ENCODE measurements at regions not wholly inside any gene's neighbourhood (a gene's known extent, or its start where the extent isn't known, plus 50 kb on each side); places are given as distances from the start of the nearest gene placed in this dataset.

DNA sequence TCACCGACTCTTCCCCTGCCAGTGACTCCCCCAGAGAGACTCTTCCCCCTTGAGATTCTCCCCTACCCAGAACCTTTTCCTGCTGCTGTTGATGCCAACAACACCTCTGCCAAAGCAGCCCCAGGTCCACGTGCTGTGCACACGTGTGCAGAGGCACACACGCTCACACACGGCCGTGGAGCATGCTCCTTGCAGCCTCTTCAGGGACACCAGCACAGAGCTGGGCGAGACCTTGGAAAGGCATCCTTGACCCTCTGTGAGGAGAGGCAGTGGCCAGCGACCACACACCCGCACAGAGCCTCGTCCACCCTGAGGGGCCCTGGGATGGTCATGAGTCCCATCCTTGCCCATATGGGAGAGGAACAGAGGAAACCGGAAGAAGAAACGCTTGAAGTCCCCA is 181.9 kb downstream of the RBFOX3 start:
- DNase-seq (ENCODE audit: low read depth in 3 of 3, low spot score in 2 of 3), result no peak

DNA sequence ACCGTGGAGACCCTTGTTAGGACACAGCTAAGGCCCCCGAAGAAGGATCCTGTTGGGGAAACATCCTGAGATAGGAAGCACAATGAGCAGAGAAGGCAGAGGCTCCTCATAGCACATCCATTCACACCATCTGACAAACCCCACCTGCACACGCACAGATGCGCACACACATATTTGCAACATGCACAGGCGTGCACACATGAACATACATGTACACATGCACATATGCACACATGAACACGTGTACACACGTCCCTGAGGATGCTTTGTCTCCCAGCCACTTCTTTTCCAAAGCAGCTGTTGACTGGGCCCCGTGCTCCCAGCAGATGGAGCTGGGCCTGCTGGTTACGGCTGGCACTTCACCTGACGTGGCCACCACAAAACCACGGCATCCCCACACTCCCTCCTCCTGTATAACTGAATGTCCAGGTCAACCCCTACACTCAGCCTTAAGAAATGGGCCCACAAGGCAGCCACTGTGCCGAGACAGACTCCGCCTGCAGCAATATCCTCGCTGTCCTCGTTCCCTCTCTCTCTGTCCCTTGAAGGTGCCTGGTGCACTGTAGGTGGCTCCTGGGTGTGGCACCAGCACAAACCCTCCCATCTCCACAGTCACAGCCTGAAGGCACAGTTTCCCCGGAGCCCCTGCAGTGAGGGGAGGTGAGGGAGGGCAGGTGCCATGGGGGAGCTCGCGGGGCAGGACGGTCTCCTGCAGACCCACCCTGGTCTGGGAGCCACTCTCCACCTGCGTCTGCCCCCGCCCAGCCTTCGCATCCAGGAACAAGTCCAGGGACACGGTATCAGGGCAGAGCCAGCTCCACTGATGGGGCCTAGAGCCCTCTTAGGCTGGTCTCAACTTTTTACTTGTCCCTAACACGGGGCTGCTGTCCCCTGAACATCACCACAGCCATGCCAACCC is 183.0 kb downstream of the RBFOX3 start:
- DNase-seq (ENCODE audit: low read depth in 3 of 3, low spot score in 2 of 3), result no peak

DNA sequence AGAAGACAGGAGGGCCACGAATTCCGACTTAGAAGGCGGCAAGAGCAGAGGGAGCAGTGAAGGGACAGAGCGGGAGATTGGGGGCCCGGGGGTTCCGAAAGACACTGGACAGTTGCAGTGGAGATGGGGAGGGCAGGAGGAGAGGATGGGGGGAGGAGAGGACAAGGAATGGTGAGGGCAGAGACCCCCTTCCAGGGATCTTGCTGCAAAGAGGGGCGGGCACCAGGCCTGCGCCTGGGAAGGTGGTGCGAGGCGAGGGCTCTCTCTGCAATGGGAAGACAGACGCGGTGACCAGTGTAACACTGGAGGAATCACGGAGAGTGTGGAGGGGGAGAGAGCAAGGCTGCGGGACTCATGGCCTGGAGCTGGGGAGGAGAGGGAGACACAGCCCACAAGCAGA is 185.2 kb downstream of the RBFOX3 start:
- no peak for DNase-seq (ENCODE audit: low read depth in 3 of 3, low spot score in 2 of 3)

DNA sequence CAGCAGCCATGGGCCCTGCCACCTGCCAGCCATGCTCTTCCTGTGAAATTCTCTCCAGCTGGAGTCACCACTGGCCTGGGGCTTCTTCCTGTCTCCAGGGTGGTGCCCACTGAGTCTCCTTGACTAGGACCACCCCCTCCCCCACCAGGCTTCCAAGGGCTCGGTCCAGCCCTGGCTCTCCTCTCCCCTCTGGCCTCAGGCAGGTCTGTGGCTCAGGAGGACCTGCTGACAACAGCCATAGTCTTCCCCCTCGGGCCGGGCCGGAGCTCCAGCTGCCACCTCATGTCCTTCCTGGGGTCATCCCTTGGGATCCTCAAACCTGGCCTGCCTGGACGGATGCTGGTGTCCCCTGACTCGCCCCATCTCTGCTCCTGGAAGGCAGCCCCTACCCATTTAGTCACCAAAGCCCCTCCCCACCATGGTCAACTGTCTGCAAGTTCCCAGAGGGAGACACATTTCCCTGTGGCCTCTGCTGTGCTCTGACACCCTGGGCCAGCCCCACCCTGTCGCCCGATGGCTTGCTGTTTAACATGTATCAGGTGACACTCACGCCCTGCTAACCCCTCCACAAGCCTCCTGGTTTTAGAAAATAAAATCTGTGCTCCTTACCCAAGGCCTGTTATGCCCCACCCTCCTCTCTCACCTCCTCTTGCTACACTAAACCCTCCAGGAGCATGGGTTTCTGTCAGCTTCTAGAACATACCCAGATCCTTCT is 186.2 kb downstream of the RBFOX3 start:
- no peak for DNase-seq (ENCODE audit: low read depth in 3 of 3, low spot score in 2 of 3)

DNA sequence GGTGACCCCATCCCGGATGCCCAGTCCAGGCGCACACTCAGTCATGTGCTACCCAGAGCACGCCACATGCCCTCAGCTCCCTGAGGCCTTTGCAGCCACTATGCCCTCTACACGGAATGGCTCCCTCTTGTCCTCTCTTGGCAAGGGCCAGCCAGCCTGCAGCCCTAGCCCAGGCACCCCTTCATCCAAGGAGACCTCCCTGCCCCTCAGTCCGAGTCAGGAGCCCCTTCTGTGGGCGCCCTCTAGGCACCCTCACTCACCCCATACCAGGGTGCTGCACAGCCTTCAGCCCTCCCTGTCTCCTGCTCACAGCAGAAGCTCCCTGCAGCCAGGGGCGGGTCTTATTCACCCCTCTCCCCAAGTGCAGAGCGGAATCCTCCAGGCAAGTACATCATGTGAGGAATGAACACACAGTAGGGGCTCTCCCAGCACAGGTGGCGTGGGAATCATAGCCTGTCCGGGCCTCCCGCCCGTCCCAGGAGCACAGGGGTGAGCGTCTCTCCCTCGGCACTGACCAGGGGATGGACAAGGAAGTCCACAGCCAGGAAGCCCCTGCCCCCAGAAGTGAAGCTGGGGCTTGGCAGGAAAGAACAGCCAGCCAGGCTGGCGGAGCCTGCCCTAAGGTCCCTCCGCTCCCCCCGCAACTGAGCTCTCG is 186.9 kb downstream of the RBFOX3 start:
- no peak for DNase-seq (ENCODE audit: low read depth in 3 of 3, low spot score in 2 of 3)

DNA sequence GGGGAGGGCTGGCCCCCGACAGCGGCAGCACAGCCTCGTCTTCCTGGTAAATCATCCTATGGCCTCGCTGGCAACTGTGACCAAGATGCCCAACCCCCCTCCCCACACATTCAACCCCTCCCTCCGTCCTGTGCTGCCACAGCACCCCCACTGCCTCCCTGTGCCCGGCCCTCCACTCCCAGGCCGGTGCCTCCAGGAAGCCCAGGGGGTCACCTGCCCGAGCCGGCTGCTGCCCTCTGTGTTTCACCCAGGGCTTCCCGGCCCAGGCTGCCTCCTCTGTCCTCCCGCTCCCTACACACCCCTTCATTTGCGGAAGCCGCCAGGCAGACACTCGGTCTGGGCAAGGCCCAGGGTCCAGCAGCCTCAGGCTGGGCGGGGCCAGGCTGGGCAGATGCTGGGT is 188.6 kb downstream of the RBFOX3 start:
- no peak for DNase-seq (ENCODE audit: low read depth in 3 of 3, low spot score in 2 of 3)

DNA sequence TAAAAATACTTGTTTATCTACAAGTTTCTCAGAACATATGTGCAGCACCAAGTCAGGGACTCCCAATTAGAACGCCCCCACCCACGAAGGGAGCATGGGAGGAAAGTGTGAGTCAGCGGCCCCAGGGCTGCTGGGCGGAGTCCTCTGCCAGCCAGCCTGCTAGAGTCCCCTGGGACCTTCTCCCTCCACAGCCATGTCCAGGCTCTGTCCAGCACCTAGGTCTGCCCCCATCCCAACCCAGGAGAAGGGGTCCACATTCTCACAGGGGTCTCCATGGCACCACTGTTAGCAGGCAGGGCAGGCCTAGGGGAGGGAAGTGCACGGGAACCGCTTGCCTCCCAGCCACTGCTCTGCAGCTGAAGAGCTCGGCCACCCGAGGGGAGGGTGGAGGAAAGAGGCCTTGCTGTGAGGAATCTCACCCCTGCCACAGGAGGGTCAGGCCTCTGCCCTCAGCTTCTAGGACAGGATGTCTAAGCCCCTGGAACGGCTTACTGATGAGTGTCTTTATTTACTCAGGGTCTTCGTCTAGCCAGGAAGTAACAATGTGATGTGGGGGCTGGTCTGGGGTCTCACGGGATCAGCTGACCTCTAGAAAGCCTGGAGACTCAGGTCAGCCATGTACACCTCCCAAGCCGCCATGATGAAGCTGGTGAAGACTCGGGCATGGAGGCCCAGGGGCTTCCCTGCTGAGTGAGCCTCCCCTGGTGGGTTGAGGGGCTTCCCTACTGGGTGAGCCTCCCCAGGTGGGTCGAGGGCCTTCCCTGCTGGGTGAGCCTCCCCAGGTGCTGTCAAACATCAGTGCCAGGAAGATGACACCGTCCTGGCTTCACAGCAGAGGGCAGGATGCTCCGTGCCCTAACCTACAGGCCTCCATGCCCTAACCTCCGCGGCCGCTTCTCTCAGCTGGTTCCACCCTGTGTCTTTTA is 190.3 kb downstream of the RBFOX3 start:
- no peak for DNase-seq (ENCODE audit: low read depth in 3 of 3, low spot score in 2 of 3)

DNA sequence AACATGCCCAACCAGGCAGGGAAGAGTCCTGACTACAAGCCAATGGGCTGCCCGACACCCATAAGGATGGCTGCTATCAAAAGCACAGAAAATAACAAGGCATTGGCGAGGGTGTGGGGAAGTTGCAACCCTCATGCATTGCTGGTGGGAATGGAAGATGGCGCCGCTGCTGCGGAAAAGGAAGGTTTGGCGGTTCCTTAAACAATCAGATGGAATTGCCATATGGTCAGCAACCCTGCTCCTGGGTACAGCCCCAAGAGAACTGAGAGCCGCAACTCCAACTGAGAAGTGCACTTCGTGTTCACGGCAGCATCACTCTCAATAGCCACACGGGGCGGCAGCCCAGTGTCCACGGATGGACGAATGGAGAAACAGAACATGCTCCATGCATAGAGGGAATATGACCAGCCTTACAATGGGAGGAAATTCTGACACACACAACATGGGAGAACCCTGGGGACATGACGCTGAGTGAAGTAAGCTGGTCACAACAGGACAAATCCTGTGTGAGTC is 193.3 kb downstream of the RBFOX3 start:
- DNase-seq (ENCODE audit: low read depth in 3 of 3, low spot score in 2 of 3), result no peak

DNA sequence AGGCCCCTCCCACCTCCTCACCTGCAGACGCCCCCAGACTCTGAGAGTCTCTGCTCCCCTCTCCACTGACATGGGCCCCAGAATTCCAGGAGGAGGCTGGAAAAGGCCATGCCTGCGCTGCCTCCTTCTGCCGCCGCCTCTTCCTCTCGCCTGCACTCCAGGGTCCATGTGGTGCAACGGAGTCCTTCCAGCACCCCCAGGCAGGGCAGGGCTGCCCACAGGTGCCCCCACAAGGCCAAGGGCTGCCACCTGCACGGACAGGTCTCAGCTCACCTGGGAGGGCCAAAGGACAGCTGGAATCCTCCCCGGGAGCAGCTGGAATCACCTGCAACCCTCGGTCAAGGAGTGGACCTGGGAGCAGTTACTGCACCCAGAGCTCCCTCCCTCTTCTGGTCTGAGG is 194.9 kb downstream of the RBFOX3 start:
- DNase-seq (ENCODE audit: low read depth in 3 of 3, low spot score in 2 of 3), result no peak

DNA sequence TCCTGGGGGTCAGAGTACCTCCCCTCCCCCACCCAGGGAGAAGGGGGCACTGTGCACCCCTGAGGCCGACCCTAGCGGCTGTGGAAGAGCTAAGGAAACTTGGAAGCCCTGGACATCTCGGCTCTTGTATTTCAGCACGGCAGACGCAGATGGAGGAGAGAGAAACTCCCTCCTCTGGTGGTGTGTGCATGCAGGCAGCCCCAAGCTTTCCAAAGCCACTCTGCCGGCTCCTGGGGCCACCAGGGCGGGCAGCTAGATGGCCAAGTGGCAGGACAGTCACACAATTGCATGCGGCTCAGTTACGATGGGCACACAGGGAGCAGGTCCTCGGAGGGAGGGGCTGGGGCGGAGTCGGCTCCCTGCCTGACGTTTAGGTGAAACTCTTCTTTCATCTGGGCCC is 195.5 kb downstream of the RBFOX3 start:
- DNase-seq (ENCODE audit: low read depth in 3 of 3, low spot score in 2 of 3), result no peak

DNA sequence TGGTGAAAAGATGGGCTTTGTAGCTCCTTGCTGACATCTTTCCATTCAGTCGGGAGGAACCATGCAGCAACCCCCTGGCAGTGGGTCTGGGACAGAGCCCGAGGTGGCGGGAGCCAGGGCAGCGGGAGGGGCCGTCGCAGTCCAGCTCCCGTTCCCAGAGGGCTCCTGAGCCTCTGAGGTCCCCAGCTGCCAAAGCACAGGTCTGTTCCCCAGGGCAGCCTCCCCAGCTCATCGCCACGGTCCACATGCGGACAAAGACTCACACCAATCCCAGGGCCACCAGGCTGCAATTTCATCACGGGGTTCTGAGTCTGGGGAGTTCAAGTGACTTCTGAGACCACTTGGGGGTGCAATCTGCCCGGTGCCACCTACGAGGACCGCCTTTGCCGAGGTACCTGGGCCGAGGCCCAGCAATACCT is 196.0 kb downstream of the RBFOX3 start:
- no peak for DNase-seq (ENCODE audit: low read depth in 3 of 3, low spot score in 2 of 3)

DNA sequence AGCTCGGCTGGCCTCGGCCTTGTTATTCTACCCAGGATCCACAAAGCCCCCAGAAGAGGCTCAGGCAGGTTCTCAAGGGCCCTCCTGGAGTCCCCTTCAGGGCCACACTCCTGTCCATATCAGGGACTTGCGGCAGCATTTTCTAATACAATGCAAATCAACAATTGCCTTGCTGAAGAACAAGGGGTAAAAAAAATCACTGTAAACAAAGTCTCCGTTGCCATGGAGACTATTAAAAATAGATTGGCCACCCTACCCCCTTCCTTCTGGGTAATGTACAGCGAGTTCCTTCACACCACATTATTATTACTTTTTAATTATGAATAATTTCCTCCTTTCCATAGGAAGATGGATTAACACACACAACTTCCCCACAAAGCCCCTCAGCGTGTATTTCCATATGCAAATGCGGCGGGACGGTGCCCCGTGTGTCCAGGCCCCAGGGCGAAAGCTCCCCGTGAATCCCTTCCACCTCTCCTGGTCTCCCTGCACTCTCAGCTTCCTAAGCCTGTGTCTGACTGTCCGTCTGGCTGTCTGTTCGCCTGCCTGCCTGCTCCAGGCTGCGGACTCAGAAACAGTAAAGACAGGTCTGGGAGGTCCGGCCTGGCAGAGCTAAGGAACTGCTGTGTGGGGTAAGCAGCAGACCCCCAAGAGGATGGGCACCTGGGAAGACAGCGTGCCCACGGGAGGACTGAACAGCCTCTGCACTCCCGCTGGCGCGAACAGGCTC is 196.6 kb downstream of the RBFOX3 start:
- DNase-seq (ENCODE audit: low read depth in 3 of 3, low spot score in 2 of 3), result no peak

DNA sequence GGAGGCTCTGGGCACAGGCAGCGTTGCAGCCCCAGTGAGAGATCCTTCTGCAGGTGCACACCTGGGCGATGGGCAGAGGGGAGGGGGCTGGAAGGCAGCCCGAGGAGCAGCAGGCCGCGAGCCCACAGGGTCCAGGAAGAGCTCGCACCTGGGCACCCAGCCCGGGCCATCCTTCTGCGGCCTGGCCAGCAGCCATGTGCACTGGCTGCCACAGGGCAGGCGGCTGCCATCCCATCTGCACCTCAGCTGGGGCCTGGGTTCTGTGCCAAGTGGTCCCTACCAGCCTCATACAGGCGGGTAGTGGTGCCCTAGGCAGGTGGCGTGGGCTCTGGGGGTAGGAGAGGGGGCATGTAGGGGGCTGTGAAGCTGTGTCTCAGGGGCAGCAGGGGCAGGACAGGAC is 197.2 kb downstream of the RBFOX3 start:
- no peak for DNase-seq (ENCODE audit: low read depth in 3 of 3, low spot score in 2 of 3)

DNA sequence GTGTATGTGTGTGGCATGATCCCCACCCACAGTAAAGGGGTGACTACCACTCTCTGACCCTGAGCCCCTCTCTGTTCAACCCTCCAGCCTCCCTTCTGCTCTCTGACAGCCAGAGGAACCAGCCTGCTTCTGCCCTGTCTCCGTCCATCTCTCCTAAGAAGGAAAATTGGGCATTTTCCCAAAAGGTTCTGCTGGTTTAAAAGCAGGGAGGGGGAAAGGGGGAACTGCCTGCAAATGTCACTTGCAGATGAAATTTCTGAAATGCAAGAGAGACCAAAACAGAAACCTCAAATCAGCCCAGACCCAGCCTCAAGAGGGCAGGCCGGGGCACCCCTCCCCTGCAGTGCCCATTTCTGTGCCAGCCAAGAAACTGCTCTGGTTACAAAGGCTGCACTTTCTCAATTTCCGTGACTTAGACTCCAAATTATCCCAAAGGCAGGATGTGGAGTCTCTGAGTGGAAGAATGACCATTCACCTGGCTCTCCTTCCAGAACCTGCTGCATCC is 197.9 kb downstream of the RBFOX3 start:
- no peak for DNase-seq (ENCODE audit: low read depth in 3 of 3, low spot score in 2 of 3)

DNA sequence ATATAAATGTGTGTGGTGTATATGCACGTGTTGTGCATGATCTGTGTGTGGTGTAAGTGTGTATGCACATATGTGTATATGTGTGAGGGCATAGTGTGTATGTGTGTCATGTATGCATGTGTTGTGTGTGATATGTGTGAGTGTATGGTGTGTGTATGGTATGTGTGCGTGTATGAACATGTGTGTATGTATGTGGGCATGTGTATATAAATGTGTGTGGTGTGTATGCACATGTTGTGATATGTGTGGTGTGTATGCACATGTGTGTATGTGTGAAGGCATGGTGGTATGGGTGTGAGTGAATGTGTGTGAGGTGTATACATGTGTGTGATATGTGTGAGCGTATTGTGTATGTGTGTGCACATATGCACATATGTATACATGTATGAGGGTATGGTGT is 198.7 kb downstream of the RBFOX3 start:
- no peak for DNase-seq (ENCODE audit: low read depth in 3 of 3, low spot score in 2 of 3)

DNA sequence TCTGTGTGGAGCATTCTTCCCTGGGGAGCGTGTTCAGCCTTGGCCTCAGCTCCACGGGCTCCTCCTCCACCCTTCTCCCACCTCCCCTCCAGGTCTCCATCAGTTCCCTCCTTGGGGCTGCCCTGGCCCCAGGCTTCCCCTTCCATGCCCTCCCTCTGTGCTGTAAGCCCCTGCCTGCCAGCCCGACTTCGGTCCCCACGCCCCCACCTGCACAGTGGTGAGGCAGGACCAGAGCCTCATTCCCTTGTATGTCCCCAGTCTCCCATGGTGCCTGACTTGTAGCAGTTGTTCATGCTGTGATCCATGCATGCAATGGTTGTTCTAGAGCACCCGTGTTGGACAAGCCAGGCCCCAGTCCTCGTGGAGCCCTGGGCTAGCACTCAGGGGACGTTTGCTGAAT is 199.4 kb downstream of the RBFOX3 start:
- DNase-seq (ENCODE audit: low read depth in 3 of 3, low spot score in 2 of 3), result no peak

DNA sequence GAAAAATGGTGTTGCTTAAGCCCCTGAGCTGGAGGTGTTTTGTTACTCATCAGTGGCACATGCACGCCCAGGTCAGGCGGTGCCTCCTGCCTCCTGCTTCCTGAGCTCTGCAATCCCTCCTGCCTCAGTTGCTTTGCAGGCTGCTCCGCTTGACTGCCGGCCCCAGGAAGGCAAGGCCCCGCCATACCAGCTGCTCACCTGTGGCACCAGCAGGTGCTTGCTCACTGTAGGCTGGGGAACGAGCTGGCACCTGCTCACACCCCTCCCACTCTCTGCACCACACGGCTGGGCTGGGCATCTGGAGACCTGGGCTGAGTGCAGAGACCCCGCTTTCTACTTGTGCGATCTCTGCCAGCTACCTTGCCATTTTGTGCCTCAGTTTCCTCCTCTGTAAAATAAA is 200.2 kb downstream of the RBFOX3 start:
- no peak for DNase-seq (ENCODE audit: low read depth in 3 of 3, low spot score in 2 of 3)

DNA sequence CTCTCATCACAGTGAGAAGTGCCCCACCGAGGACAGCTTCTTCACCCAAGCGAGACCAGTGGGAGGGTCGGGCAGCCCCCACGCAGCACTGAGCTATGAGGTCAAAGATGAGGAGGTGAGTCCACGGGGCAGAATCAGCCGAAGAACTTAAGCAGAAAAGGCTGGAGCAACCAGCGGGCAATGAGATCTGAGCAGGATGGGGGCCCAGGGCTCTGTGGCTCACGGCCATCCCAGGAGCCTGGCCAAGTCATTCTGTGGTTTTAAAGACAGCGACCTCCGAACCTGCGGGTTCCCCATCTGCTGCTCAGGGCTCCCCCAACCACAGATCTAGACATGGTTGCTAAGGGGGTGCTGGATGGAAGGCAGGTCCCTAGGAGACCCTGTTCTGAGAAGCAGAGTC is 202.6 kb downstream of the RBFOX3 start:
- no peak for DNase-seq (ENCODE audit: low read depth in 3 of 3, low spot score in 2 of 3)

DNA sequence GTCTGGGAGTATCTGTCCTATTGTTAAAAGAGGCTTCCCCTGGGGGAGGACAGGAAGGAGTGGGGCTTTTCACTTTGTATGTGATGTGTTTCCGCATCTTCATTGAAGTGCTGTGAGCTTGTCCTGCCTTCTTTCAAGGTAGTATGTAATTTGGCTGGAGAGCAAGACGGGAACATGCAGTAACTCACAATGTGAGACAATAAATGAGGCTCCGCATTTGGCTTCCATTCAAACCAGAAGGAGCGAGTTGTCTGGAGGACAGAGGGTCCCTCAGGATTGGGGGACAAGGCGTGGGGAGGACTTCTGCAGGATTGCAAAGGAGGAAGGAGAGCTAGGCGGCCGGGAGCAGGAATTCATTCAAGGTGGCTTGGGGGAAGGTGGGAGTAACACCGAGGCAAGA is 203.5 kb downstream of the RBFOX3 start:
- DNase-seq (ENCODE audit: low read depth in 3 of 3, low spot score in 2 of 3), result no peak

DNA sequence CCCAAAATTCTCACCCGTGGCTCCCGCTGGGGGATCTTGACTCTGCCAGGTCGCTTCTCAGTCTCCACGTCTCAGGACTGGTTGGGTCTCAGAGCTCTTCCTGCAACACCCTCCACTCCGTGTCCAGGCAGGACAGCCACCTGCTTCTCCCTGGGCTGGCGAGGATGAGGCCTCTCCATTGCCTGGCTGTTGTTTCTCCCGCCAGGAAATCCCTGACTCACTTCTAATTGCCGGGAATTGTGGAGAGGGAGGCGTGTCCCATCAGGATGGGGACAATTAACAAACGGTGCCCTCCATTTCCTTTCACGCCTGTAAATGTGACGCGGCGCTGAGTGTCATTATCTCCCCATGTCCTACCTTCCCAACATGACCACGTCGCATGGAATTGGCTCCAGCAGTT is 204.5 kb downstream of the RBFOX3 start:
- no peak for DNase-seq (ENCODE audit: low read depth in 3 of 3, low spot score in 2 of 3)

All from right renal cortex interstitium (tissue), 3 donors.